ENCODE measurements at regions not wholly inside any gene's neighbourhood (a gene's known extent, or its start where the extent isn't known, plus 50 kb on each side); places are given as distances from the start of the nearest gene placed in this dataset.

DNA sequence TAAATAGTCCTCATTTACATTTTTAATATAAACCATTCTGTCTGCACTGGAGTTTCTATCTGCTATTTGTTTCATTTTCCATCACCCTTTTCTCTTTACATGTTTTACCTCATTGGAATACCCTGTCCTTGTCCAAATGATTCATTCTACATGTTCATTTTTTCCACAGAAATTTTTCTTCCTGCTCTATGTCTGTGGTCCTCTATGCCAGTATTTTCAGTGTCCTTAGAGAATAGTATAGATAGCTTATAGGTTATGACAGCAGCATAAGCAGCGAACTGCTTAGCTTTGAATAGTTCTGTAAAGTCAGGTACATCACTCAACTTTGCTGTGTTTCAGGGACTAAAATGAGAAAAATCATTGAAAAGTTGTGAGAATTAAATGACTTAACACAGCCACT, 742.3 kb upstream of the CBLB start:
- no peak overlapping the region for H3K4me3 Mint-ChIP-seq (ENCODE audit: unreplicated experiment)
- H3K4me1 Mint-ChIP-seq (ENCODE audit: low read depth) = peaks cover 30% of the 10 kb centered on the region
- DNase-seq (ENCODE audit: low spot score) = no peak
- TF ChIP-seq, protein P1, sequence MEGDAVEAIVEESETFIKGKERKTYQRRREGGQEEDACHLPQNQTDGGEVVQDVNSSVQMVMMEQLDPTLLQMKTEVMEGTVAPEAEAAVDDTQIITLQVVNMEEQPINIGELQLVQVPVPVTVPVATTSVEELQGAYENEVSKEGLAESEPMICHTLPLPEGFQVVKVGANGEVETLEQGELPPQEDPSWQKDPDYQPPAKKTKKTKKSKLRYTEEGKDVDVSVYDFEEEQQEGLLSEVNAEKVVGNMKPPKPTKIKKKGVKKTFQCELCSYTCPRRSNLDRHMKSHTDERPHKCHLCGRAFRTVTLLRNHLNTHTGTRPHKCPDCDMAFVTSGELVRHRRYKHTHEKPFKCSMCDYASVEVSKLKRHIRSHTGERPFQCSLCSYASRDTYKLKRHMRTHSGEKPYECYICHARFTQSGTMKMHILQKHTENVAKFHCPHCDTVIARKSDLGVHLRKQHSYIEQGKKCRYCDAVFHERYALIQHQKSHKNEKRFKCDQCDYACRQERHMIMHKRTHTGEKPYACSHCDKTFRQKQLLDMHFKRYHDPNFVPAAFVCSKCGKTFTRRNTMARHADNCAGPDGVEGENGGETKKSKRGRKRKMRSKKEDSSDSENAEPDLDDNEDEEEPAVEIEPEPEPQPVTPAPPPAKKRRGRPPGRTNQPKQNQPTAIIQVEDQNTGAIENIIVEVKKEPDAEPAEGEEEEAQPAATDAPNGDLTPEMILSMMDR (IDR thresholded peaks at IDR 0.05) = no peak
- no peaks in the 10 kb centered on the region for H3K36me3 Mint-ChIP-seq (ENCODE audit: low read depth)
- H3K9me3 Mint-ChIP-seq (ENCODE audit: low read depth) = peaks cover 7% of the 10 kb centered on the region
- no peak overlapping the region for H3K27ac Mint-ChIP-seq (ENCODE audit: unreplicated experiment)
- H3K27me3 Mint-ChIP-seq (ENCODE audit: low read depth) = no peaks in the 10 kb centered on the region

GRCh38 chr3:106611841-106612240, 743.0 kb upstream of the CBLB start:
- no peaks in the 10 kb centered on the region for H3K27me3 Mint-ChIP-seq (ENCODE audit: low read depth)
- no peak overlapping the region for H3K4me3 Mint-ChIP-seq (ENCODE audit: unreplicated experiment)
- TF ChIP-seq, protein P1 (IDR thresholded peaks at IDR 0.05) = no peak
- no peak for DNase-seq (ENCODE audit: low spot score)
- peaks cover 7% of the 10 kb centered on the region for H3K9me3 Mint-ChIP-seq (ENCODE audit: low read depth)
- no peak overlapping the region for H3K27ac Mint-ChIP-seq (ENCODE audit: unreplicated experiment)
- H3K4me1 Mint-ChIP-seq (ENCODE audit: low read depth) = peaks cover 37% of the 10 kb centered on the region
- no peaks in the 10 kb centered on the region for H3K36me3 Mint-ChIP-seq (ENCODE audit: low read depth)

GRCh38 chr3:106616556-106616955, 747.7 kb upstream of the CBLB start:
- Mint-ChIP-seq H3K27ac (ENCODE audit: unreplicated experiment) (no peak overlapping the region), H3K4me1 (ENCODE audit: low read depth) (peaks cover 22% of the 10 kb centered on the region)

GRCh38 chr3:106617276-106617675, 748.5 kb upstream of the CBLB start:
- Mint-ChIP-seq H3K4me3 (ENCODE audit: unreplicated experiment) (no peak overlapping the region), H3K27ac (ENCODE audit: unreplicated experiment) (no peak overlapping the region), H3K4me1 (ENCODE audit: low read depth) (peaks cover 18% of the 10 kb centered on the region), H3K27me3 (ENCODE audit: low read depth) (no peaks in the 10 kb centered on the region), H3K9me3 (ENCODE audit: low read depth) (peaks cover 10% of the 10 kb centered on the region), H3K36me3 (ENCODE audit: low read depth) (peaks cover 2% of the 10 kb centered on the region)
- TF ChIP-seq, protein P1 (IDR thresholded peaks at IDR 0.05) = no peak
- no peak for DNase-seq (ENCODE audit: low spot score)

More at GRCh38 chr3:106616556-106616955, 747.7 kb upstream of the CBLB start:
- TF ChIP-seq, protein P1 (IDR thresholded peaks at IDR 0.05) = no peak
- no peak for DNase-seq (ENCODE audit: low spot score)
- Mint-ChIP-seq H3K27me3 (ENCODE audit: low read depth) (no peaks in the 10 kb centered on the region), H3K36me3 (ENCODE audit: low read depth) (no peaks in the 10 kb centered on the region), H3K4me3 (ENCODE audit: unreplicated experiment) (no peak overlapping the region), H3K9me3 (ENCODE audit: low read depth) (peaks cover 7% of the 10 kb centered on the region)

DNA sequence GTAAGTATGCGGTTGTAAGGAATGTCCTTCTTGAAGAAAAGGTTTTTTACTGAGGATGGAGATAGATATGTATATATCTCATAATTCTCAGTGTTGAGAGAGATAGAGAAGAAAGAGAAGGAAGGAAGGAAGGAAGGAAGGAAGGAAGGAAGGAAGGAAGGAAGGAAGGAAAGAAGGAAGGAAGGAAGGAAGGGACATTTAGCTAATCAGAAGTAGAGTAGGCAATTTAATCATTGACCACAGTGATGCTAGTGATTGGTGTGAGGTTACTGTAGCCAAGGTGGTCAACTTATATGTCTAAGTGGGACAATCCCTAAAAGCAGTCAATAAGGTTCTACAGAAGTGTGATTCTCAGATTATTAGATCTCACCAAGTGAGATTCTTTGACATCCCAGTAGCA, 751.8 kb upstream of the CBLB start:
- Mint-ChIP-seq H3K4me1 (ENCODE audit: low read depth) (peaks cover 18% of the 10 kb centered on the region), H3K9me3 (ENCODE audit: low read depth) (peaks cover 19% of the 10 kb centered on the region), H3K27ac (ENCODE audit: unreplicated experiment) (no peak overlapping the region), H3K27me3 (ENCODE audit: low read depth) (no peaks in the 10 kb centered on the region), H3K4me3 (ENCODE audit: unreplicated experiment) (no peak overlapping the region), H3K36me3 (ENCODE audit: low read depth) (peaks cover 8% of the 10 kb centered on the region)
- DNase-seq (ENCODE audit: low spot score) = no peak
- TF ChIP-seq, protein P1 (IDR thresholded peaks at IDR 0.05) = no peak

Data from chondrocyte (in vitro differentiated cells).